ENCODE measurements at regions not wholly inside any gene's neighbourhood (a gene's known extent, or its start where the extent isn't known, plus 50 kb on each side); places are given as distances from the start of the nearest gene placed in this dataset.

DNA sequence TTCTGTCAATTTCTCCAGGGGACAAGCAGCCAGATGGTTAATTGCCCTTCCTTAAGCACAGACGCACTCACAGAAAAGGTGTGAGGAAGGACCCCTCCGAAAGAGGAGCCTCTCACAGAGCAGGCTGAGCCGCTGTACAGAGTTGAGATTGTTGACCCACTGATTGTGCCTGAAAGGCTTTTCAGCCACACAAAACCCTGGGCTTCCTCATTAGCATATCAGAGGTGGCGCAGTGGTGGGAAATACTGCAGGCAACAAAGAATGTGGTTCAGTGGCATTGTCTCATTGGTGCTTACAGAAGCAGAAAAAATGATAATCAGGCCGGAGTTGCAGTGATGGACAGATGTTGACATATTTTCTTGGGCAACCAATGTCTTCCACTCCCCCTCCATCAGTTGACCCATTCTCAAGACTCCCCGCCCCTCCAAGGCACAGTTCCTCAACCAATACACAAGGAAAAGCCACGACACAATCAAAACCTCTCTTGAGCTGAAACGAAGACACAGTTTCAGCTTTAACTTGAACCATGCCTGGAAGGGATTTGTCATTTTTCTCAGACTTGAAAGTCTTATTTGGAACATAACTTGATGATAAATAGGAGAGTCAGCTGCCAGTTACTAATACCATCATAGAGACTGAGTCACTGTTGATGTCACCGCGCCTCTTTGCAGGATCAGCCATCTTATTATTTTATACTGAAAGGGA, 53.1 kb downstream of the ATXN3L start:
- no peak for DNase-seq

DNA sequence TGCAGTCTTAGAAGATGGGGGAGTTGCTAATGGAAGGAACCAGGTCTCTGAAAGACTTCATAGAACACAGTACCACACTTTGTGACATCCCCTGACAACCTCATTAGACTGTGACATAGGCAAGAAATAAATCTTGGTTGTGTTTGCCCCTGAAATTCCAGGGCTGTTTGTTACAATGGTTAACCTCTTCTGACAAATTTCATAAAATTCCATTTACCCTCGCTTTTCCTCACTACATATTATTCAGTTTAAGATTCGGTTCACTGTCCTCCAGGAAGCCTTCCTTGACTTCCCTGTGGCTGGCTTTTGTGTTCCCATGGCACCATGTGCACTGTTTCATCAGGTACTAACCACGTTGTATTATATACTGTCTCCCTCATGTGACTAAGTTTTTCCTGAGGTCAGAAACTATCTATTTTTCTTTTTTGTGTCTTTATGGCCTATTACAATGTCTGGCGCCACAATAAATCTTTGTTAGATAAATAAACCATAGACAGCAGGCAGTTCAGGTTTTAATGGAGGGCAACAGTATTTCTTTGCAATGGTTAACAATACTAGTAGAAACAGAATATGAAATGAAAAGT, 54.2 kb downstream of the ATXN3L start:
- no peak for DNase-seq

- no peak for DNase-seq
Measured at GRCh38 chrX:13265111-13265510, 54.7 kb downstream of the ATXN3L start.

GRCh38 chrX:13263560-13264251, 56.1 kb downstream of the ATXN3L start:
- DNase-seq: no peak

DNA sequence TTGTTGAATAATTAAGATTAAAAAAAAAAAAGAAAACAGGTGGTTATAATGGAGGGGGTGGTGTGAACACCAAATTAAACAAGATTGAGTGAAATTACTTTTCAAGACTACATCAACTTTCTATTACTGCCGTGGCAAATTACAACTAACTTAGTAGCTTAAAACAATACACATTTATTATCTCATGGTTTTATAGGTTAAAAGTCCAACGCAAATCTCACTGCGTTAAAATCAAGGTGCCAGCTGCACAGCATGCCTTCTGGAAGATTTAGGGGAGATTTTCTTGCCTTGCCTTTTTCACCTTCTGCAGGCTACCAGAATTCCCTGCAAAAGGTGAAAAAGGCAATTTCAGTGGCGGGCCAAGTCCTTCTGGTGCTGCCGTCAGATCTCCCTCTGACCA, 58.5 kb downstream of the ATXN3L start:
- no peak for DNase-seq

- no peak for DNase-seq
Measured at GRCh38 chrX:13260598-13260997, 59.3 kb downstream of the ATXN3L start.

- DNase-seq: no peak
Measured at GRCh38 chrX:13258725-13259124, 61.1 kb downstream of the ATXN3L start.

DNA sequence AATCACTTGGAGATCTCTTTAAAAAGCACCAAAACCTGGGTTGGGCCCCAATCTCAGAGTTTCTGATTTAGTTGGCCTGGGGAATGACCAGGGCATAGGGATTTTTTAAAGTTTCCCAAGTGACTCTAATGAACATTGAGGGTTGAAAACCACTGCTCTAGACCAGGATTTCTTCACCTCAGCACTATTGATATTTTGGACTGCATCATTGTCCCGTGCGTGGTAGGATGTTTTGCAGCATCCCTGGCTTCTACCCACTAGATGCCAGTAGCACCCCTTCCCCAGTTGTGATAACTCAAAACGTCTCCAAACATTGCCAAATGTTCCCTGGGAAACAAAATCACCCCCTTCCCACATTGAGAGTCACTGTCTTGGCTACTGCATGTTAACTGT, 61.8 kb downstream of the ATXN3L start:
- DNase-seq: no peak

DNA sequence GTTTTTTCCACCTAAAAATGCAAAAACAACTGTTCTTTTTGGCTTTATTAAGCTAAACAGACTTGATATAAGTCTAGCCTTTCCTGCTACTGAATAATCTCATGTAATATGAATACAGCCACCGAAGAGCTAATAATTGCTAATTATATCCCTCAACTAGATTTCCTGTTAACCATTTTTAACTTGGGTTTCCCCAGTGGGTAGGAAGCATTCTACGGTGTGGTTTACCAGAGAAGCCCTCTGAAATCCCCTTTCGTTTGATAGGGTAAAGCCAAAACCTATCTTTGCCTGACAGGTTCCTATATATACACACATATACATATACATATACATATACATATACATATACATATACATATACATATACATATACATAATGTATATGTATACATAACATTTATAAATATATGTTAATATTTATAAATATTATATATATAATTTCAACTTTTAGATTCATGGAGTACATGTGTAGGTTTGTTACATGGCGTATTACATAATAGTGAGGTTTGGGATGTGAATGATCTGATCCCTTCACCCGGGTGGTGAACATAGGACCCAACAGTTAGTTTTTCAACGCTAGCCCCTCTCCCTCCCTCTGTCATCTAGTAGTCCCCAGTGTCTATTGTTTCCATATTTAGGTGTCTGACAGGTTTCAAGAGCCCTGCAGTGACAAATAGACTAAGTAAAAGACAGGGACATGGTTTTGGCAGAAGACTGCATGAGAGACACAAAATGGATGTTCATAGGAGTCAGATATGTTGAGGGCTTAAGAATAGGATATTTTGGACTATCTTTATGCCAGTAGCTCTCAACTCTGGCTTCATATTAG, 62.4 kb downstream of the ATXN3L start:
- no peak for DNase-seq

DNA sequence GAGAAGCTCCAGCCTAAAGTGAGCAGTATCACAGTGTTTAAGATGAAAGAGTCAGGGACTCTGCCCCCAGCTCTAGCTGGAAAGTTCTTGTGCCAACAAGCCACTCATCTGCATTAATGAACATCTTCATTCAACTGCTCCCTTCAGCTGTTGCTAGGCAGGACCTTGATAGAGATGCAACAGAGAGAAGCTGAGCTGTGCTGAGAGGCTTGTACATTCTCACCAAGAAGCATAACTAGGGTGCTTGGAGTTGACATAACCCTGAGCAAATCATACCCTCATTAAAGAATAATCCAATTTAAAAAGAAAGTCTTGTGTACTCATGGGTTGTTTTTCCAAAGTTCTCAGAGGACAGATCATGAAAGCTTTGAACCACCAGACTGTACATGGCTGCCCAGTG, 63.2 kb downstream of the ATXN3L start:
- no peak for DNase-seq

- no peak for DNase-seq
Measured at GRCh38 chrX:13254870-13255269, 65.0 kb downstream of the ATXN3L start.

DNA sequence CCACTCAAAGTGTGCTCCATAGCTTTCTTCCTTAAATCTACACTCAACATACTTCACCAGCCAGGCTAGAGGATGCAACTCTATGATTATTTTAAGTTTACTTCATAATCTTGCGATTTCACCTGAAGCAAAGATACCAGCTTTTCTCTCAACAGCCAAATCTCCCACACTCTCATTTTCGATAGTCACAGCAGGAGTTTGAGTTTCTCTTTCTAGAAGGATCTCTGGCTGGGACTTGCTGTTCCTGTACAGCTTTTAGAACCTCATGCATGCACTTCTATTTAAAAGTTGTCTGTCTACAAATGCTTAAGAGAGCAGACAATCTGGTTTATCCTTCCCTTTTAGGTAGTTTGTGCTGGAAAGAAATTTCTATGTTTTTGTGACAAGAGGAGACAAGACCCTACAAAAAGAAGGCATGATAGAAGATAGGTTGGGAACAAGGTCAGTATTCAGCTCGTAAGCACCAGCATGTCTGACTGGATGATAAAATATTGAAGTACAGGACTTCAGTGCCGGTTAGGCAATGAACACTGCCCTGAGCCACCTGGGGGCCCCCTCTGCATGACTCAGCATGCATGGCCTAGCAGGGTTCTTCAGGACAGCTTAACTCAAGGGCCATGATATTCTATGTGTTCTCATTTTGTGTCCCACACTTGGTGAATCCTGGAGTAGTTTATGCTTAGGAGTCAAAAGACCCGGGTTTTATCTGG, 65.6 kb downstream of the ATXN3L start:
- DNase-seq: peak; percentile 0

DNA sequence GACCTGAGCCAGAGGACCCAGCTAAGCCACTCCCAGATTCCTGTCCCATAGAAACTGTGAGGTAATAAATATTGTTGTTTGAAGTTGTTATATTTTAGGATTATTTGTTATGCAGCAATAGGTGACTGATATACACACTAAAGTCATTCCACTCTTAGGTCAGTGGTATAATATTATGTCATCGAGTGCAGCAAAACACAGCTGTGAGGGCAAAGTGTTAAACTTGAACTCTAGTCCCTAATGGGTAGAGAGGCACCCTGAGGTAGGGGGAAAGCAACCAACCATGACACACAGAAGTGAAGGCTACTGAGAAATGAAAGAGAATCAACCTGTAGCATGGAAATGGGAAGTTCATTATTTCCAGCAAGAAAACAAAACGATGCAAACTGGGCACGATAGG, 66.6 kb downstream of the ATXN3L start:
- no peak for DNase-seq

DNA sequence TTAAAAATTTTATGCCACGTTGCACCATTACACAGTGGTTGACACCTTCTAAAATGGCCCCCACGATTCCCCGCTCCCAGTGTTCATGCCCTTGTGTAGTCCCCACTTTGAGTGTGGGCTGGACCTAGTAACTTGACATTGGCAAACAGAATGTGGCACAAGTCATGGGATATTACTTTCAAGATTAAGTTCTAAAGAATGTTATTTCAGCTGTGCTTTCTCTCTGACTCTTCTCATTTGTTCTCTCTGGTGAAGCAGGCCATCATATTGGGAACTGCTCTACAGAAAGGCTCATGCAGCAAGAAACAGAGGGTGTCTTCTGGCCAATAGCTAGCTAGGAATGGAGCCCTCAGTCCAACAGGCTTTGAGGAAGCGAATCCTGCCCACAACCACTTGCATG, 67.1 kb downstream of the ATXN3L start:
- DNase-seq: no peak

GRCh38 chrX:13250826-13251580, 68.8 kb downstream of the ATXN3L start:
- DNase-seq: no peak

- DNase-seq: no peak
Measured at GRCh38 chrX:13248867-13249486, 70.9 kb downstream of the ATXN3L start.

- no peak for DNase-seq
Measured at GRCh38 chrX:13239272-13239671, 80.6 kb downstream of the ATXN3L start.

DNA sequence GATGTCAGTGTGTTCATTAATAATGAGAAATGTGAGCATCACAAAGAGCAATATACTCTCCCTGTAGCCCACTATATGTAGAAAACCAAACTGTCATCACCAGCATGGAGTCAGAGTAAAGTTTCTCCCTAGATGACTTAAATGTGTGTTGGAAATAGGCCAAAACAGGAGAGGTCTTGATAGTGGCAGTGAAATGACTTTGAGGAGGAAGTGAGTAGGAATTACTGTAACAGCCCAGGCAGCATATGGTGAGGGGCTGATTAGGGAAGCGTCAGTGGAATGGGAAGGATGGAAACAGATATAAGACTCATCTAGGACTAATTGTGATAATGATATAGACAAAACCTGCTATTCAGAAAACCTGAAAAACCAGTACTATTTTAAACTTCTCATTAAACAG, 83.9 kb downstream of the ATXN3L start:
- no peak for DNase-seq

- no peak for DNase-seq
Measured at GRCh38 chrX:13232484-13232883, 87.4 kb downstream of the ATXN3L start.

GRCh38 chrX:13226214-13226613, 93.6 kb downstream of the ATXN3L start:
- no peak for DNase-seq

DNA sequence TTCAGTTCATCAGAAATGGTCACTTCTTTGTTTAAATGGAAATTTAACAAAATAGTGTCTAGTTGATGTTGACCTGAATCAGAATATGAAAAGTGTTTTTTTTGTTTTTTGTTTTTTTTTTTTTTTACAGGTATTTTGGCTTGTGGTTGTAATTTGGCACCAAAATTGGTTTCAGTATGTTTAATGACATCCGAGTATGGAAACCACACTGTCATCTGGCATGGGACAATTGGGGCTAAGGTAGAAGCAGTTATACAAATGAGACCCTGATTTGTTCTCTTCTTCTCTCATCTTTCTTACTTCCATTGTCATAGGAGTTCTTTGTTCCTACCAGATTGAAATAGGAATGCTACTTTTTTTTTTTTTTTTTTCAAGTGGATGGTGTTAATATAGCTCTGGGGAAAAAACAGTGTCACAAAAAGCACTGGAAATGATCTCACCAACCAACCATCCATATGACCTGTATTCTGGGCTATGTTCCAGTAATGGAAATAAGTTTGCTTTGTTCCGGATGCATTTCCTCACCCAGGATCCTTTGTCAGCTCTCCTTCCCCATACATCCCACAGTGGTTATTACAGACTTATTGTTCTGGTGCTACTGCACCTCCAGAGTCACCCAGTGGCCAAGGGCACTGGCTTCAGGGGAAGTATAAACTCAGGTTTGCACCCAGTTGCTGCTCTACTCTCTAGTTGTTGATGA, 95.8 kb downstream of the ATXN3L start:
- DNase-seq: no peak

Data from T1000 (cell line).